GM12875 (cell line): ENCODE measurements at regions not wholly inside any gene's neighbourhood (a gene's known extent, or its start where the extent isn't known, plus 50 kb on each side); places are given as distances from the start of the nearest gene placed in this dataset.
A peak's percentile ranks its signal among the peaks of the same experiment; 100 is the strongest.
"Not testable (repeated sequence)": the region's sequence is repeated elsewhere in the genome, so short reads cannot be mapped to it uniquely, and the experiment has no call there.

Experiments used
- H3K4me3 ChIP-seq: one replicate; pipeline ENCODE4 v1.5.1; 2011; ENCODE audit warnings: low read depth, low read length, control low read depth
- CTCF ChIP-seq: IDR thresholded peaks from 2 replicates; pipeline ENCODE4 v1.5.1; 2011; ENCODE audit warnings: low read depth, mild to moderate bottlenecking, control low read depth, inconsistent platforms, low read length, moderate library complexity, borderline replicate concordance; ENCODE audit not compliant: insufficient read depth

DNA sequence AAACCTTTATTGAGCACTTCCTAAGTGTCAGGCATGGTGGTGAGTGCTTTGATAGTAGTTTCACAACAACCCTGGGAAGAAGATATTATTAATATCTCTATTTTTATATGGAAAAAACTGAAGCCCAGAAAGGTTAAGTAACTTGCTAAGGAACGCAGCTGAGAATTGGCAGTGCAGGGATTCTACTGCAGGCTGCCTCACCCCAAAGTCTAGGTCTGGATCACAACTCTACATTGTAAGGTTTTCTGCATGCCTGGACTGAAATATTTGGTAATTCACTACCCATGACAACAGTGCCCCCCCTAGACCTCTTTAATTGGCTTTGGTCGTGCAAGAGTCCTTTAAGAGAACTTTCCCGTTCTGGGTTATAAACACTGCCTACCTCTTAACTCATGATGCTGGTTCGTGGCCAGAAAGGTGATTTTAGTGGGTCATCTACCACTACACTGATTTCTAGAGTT is 67.1 kb upstream of the KCNQ5 start:
- TF ChIP-seq CTCF: no peak
- no peak overlapping the region for H3K4me3 ChIP-seq

GRCh38 chr6:72559067-72559466 is 62.8 kb upstream of the KCNQ5 start:
- H3K4me3 ChIP-seq: no peak overlapping the region
- no peak for TF ChIP-seq CTCF

GRCh38 chr6:72559555-72559954 is 62.3 kb upstream of the KCNQ5 start:
- H3K4me3 ChIP-seq: no peak overlapping the region
- no peak for TF ChIP-seq CTCF

DNA sequence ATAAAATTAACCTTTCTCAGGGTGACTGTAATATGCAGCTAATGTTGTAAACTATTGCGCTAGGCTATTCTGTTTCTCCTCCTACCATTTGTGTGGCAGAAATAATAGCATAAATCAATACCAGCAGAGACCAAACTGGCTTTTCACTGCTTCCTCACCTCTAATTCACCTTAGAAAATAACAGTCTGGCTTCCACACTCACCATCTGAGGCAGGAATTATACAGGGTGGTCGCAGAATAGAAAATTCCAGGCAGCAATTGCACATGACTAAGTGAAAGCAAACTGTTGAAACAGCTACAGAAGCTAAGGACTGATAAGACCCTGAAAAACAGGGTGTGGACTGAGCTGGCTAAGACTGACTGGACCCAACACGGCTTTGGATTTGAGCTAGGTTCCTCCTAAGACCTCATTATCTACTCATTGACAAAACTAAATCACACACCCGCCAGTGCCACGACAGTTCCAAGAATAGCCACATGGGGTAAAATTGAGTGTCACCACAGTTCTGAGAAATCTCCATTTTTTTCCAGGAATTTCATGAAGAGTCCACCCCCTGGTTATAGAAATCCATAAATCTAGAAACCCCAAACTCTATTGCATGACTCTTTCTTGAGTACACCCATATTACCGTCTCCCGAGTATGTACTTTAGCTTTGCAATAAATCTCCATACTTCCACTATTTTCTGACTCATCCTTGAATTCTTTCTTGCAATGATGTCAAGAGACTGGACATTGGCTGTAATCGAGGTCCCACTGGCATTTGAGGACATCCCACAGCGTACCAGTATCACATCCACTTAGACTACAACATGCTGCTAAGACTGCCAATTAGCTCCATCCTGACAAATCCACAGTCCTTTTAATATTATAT is 60.9 kb upstream of the KCNQ5 start:
- TF ChIP-seq CTCF: 0 out of 2 replicates have a peak, but pooled peaks have one; percentile 13

DNA sequence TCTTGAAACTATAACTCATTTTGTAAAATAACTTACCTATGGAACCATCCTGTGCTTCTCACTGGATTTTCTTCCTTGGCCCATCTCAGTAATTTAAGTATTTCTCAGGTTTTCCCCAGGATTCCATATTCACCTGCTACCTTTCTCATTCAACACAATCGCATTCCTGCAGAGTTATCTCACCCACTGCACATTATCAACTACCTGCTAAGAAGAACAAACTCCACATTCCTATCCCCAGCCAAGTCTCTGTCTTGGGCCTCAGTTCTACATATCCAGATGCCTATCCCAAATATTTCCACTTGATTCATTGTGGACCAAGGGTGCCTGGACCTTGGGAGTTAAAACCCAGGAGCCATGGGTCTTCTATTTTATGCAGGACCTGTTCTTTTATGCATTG is 60.2 kb upstream of the KCNQ5 start:
- TF ChIP-seq CTCF: no peak
- no peak overlapping the region for H3K4me3 ChIP-seq

More for the DNA sequence above, 60.9 kb upstream of the KCNQ5 start:
- no peak overlapping the region for H3K4me3 ChIP-seq

DNA sequence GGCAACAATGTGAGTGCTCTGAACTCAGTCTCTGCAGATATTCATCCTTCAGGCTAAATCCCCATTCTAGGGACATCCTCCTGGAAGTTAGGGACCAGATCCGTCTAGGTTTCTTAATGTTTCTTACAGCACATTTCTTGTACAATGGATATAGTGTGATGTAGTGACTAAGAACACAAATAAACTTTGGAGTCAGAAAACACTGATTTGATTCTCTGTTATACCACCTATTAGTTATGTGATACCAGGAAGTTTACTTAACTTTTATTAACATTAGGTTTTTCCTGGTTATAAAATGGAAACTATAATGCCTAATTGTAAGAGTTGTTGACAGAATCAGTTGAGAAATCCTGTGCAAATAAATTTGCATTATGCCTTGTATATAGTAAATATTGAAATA is 57.6 kb upstream of the KCNQ5 start:
- H3K4me3 ChIP-seq: no peak overlapping the region
- no peak for TF ChIP-seq CTCF

DNA sequence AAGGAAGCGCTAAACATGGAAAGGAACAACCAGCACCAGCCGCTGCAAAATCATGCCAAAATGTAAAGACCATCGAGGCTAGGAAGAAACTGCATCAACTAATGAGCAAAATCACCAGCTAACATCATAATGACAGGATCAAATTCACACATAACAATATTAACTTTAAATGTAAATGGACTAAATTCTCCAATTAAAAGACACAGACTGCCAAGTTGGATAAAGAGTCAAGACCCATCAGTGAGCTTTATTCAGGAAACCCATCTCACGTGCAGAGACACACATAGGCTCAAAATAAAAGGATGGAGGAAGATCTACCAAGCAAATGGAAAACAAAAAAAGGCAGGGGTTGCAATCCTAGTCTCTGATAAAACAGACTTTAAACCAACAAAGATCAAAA is 49.9 kb upstream of the KCNQ5 start:
- H3K4me3 ChIP-seq: not testable (repeated sequence)
